ENCODE measurements at regions not wholly inside any gene's neighbourhood (a gene's known extent, or its start where the extent isn't known, plus 50 kb on each side); places are given as distances from the start of the nearest gene placed in this dataset.

- ChIA-PET CTCF (no interaction called here), RAD21 (ENCODE audit: low non-redundant PET in 1 of 2, low total read pairs in 2 of 2, uncharacterized antibody in 2 of 2, unreplicated experiment in 2 of 2) (no interaction called here), POLR2A (no interaction called here)
- no peaks in the 10 kb centered on the region for H3K9me2 ChIP-seq (ENCODE audit: insufficient read depth)
- no peak overlapping the region for H2AFZ ChIP-seq (ENCODE audit: low read depth, low read length, poor library complexity, severe bottlenecking)
- ATAC-seq (no peak), DNase-seq (ENCODE audit: low read depth, low spot score) (no peak)
- BruUV-seq (replicated peaks) = no TSS peak
- no peak overlapping the region for H3K4me3 ChIP-seq (replicated peaks in 1 of 2; ENCODE audit: low read depth in 1 of 2, low read length in 2 of 2)
- H3K27ac ChIP-seq (ENCODE audit: low read depth, low read length) = no peak overlapping the region
- no peaks in the 10 kb centered on the region for H3K79me2 ChIP-seq (ENCODE audit: insufficient read depth, low read length)
- H3K4me2 ChIP-seq (ENCODE audit: low read length) = no peak overlapping the region
- intact Hi-C loops (cut with micrococcal nuclease) = no loop called here
- TF ChIP-seq RAD21 (IDR thresholded peaks at IDR 0.05; ENCODE audit: low read depth) (no peak), POLR2AphosphoS5 (IDR thresholded peaks at IDR 0.05; ENCODE audit: low read depth, low read length) (no peak), ZNF274 (IDR thresholded peaks at IDR 0.05; ENCODE audit: low read depth, low read length) (no peak), FOSL1 (IDR thresholded peaks at IDR 0.05; ENCODE audit: low read depth) (no peak)
- TF ChIP-seq, protein P1, sequence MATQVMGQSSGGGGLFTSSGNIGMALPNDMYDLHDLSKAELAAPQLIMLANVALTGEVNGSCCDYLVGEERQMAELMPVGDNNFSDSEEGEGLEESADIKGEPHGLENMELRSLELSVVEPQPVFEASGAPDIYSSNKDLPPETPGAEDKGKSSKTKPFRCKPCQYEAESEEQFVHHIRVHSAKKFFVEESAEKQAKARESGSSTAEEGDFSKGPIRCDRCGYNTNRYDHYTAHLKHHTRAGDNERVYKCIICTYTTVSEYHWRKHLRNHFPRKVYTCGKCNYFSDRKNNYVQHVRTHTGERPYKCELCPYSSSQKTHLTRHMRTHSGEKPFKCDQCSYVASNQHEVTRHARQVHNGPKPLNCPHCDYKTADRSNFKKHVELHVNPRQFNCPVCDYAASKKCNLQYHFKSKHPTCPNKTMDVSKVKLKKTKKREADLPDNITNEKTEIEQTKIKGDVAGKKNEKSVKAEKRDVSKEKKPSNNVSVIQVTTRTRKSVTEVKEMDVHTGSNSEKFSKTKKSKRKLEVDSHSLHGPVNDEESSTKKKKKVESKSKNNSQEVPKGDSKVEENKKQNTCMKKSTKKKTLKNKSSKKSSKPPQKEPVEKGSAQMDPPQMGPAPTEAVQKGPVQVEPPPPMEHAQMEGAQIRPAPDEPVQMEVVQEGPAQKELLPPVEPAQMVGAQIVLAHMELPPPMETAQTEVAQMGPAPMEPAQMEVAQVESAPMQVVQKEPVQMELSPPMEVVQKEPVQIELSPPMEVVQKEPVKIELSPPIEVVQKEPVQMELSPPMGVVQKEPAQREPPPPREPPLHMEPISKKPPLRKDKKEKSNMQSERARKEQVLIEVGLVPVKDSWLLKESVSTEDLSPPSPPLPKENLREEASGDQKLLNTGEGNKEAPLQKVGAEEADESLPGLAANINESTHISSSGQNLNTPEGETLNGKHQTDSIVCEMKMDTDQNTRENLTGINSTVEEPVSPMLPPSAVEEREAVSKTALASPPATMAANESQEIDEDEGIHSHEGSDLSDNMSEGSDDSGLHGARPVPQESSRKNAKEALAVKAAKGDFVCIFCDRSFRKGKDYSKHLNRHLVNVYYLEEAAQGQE (IDR thresholded peaks at IDR 0.05; ENCODE audit: low read depth) = no peak
- peaks cover 75% of the 10 kb centered on the region for H3K27me3 ChIP-seq (ENCODE audit: insufficient read depth, low read length)
- H3K9me3 ChIP-seq (ENCODE audit: control insufficient read depth in 1 of 2, insufficient read depth in 1 of 2, low read depth in 1 of 2, low read length in 2 of 2) = no peaks in the 10 kb centered on the region
- no peaks in the 10 kb centered on the region for H3K4me1 ChIP-seq (ENCODE audit: control insufficient read depth in 1 of 2, insufficient read depth in 2 of 2, low read length in 2 of 2)
- no peaks in the 10 kb centered on the region for H4K20me1 ChIP-seq (ENCODE audit: insufficient read depth)
- no peak overlapping the region for H3K9ac ChIP-seq (ENCODE audit: low read length)
- no peaks in the 10 kb centered on the region for H3K36me3 ChIP-seq (ENCODE audit: control insufficient read depth in 1 of 2, insufficient read depth in 2 of 2, low read length in 2 of 2)
These were observed 77.4 kb upstream of the ANKRD34C start for GRCh38 chr15:79204886-79205675.
